ENCODE measurements at regions not wholly inside any gene's neighbourhood (a gene's known extent, or its start where the extent isn't known, plus 50 kb on each side); places are given as distances from the start of the nearest gene placed in this dataset.

DNA sequence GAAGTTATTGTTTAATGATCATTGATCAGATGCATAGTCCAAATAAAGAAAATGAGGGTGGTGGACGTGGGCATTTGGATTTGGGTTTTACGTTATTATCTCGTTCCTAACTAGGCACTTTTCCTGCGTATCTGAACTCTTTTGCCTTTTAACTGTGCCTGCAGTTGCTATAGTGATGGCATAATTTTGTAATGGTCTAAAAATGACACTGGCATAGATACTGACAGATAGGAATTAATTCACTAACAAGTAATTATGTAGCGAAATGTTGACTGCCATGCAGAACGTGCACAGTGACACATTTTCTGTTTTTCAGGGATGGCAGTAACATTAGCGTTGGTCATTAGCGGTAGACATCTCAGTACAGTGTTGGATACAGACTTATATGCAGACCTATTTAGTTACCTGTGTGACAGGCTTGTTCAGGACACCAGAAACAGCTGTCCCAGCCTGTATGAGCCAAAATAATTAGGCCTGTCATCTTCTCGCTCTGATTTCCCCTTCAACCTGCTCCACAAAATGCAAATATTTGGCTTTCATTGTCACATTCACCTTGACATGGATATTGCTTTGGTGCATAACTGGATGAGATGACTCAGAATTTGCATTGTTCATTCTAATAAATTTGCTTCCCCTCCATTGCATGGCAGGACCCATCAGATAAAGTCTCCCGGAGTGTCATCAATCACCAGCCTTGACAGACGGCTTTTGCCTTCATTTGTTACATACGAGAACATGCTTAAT lies 413.3 kb upstream of the IRX1 start:
- no peaks in the 10 kb centered on the region for H3K36me3 Mint-ChIP-seq (ENCODE audit: low read depth)
- H3K4me1 Mint-ChIP-seq = no peaks in the 10 kb centered on the region

DNA sequence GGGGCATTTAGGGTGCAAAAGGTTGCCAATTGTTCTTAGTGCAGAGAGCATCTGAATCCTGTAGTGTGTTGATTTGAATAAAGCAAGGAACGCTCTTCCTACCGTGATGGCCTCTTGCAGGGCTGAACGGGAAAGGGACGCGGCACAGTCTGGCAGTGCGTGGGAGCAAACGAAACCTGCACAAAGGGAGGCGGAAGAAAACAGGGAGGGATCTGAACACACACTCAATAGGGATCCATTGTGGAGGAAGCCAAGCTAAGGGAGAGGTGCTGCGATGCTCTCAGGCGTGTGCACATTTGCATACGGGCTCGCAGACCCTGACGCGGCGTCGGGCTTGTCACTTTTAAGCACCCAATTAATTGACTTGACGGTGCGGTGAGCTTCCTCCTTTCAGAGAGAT lies 414.0 kb upstream of the IRX1 start:
- peaks cover 35% of the 10 kb centered on the region for H3K27me3 Mint-ChIP-seq (ENCODE audit: low read depth, poor library complexity)

More for the DNA sequence above, 413.3 kb upstream of the IRX1 start:
- H3K9me3 Mint-ChIP-seq = no peaks in the 10 kb centered on the region
- TF ChIP-seq, protein P1, sequence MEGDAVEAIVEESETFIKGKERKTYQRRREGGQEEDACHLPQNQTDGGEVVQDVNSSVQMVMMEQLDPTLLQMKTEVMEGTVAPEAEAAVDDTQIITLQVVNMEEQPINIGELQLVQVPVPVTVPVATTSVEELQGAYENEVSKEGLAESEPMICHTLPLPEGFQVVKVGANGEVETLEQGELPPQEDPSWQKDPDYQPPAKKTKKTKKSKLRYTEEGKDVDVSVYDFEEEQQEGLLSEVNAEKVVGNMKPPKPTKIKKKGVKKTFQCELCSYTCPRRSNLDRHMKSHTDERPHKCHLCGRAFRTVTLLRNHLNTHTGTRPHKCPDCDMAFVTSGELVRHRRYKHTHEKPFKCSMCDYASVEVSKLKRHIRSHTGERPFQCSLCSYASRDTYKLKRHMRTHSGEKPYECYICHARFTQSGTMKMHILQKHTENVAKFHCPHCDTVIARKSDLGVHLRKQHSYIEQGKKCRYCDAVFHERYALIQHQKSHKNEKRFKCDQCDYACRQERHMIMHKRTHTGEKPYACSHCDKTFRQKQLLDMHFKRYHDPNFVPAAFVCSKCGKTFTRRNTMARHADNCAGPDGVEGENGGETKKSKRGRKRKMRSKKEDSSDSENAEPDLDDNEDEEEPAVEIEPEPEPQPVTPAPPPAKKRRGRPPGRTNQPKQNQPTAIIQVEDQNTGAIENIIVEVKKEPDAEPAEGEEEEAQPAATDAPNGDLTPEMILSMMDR (IDR thresholded peaks at IDR 0.05) = no peak
- no peak overlapping the region for H3K4me3 Mint-ChIP-seq
- no peak for DNase-seq
- peaks cover 41% of the 10 kb centered on the region for H3K27me3 Mint-ChIP-seq (ENCODE audit: low read depth, poor library complexity)
- H3K27ac Mint-ChIP-seq = no peak overlapping the region

DNA sequence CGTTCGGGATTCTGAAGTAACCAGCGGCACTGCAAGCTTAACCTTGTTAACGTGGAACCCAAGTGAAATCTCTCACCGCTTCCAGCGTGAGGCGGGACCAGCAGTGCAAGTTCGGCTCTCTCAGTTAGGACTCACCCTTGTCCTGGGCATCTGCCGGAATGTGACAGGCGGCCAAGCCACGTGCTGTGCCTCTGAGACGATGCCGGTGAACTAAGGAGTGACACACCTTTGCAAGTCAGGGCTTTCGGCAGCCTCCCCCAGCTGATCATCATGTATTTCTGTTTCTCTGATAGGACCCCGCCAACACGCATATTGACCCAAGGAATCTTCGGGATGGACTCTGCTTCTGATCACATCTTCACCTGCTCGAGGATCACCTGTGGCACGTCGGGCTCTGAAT lies 415.0 kb upstream of the IRX1 start:
- no peak overlapping the region for H3K4me3 Mint-ChIP-seq
- no peak overlapping the region for H3K27ac Mint-ChIP-seq
- no peaks in the 10 kb centered on the region for H3K4me1 Mint-ChIP-seq
- H3K36me3 Mint-ChIP-seq (ENCODE audit: low read depth) = no peaks in the 10 kb centered on the region
- H3K27me3 Mint-ChIP-seq (ENCODE audit: low read depth, poor library complexity) = peaks cover 25% of the 10 kb centered on the region
- TF ChIP-seq, protein P1 (IDR thresholded peaks at IDR 0.05) = no peak
- no peaks in the 10 kb centered on the region for H3K9me3 Mint-ChIP-seq
- no peak for DNase-seq

More for the DNA sequence above, 414.0 kb upstream of the IRX1 start:
- Mint-ChIP-seq H3K9me3 (no peaks in the 10 kb centered on the region), H3K4me1 (no peaks in the 10 kb centered on the region), H3K4me3 (no peak overlapping the region), H3K27ac (no peak overlapping the region), H3K36me3 (ENCODE audit: low read depth) (no peaks in the 10 kb centered on the region)
- no peak for DNase-seq
- TF ChIP-seq, protein P1 (IDR thresholded peaks at IDR 0.05) = no peak

DNA sequence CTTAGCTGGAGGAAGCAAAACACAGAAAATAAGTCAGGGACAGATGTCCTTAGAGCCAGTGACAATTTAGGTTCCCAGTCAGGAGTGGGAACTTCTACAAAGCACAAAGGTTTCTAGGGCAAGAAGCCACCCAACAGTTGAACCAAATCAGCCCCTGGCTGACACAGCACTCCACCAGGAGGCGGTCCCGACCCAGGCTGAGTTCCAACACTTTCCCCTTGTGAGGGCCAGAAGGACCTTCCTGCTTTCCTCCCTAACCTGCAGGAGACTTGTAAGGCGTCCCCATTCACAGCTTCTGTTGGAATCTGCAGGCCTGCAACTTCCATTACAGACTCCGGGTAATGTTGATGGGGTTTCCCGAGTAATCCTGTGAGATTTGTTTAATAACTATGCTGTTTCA lies 416.4 kb upstream of the IRX1 start:
- Mint-ChIP-seq H3K4me3 (no peak overlapping the region), H3K27me3 (ENCODE audit: low read depth, poor library complexity) (peaks cover 19% of the 10 kb centered on the region), H3K4me1 (no peaks in the 10 kb centered on the region), H3K27ac (no peak overlapping the region), H3K9me3 (no peaks in the 10 kb centered on the region), H3K36me3 (ENCODE audit: low read depth) (no peaks in the 10 kb centered on the region)
- no peak for DNase-seq
- TF ChIP-seq, protein P1 (IDR thresholded peaks at IDR 0.05) = no peak

DNA sequence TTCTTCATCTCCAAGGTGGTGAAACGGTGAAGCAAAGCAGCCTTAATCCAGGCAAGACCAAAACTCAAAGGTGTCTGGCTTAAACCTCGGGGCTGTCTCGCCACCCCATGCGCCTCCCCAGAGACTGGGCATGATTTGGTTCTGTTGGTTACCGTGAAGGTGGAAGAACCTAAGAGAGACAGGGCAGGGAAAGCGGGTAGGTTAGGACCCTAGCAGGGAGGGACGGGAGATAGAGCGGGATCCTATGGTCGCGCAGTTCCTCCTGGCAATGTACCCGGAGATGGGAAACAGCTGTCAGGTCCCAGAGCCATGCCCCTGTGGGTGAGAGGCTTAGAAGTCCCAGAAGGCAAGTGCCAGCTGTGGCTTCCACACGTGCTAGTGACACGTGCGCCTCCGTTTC lies 418.3 kb upstream of the IRX1 start:
- no peak overlapping the region for H3K4me3 Mint-ChIP-seq
- DNase-seq = no peak
- no peaks in the 10 kb centered on the region for H3K36me3 Mint-ChIP-seq (ENCODE audit: low read depth)
- H3K9me3 Mint-ChIP-seq = no peaks in the 10 kb centered on the region
- no peak overlapping the region for H3K27ac Mint-ChIP-seq
- no peaks in the 10 kb centered on the region for H3K4me1 Mint-ChIP-seq
- TF ChIP-seq, protein P1 (IDR thresholded peaks at IDR 0.05) = no peak
- peaks cover 29% of the 10 kb centered on the region for H3K27me3 Mint-ChIP-seq (ENCODE audit: low read depth, poor library complexity)

DNA sequence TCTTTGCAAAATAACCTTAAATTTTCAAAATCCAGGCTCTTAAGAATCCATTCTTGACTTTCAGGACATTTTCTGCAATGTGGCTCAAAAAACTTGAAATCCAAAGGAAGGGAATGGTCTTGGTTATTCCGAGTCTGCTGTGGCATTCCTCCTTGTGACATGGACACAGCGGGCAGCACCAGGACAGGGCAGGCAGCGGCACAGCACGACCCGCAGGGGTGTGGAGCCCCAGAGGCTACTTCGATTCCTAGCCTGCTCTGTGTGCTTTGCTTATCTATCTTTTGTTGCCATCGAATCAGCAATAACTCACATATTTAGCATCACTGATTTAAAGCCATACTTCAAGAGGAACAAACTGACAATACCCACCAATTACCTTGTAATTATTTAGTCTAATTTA lies 420.2 kb upstream of the IRX1 start:
- no peak for DNase-seq
- Mint-ChIP-seq H3K36me3 (ENCODE audit: low read depth) (no peaks in the 10 kb centered on the region), H3K27ac (no peak overlapping the region), H3K4me3 (no peak overlapping the region), H3K4me1 (no peaks in the 10 kb centered on the region), H3K27me3 (ENCODE audit: low read depth, poor library complexity) (peaks cover 29% of the 10 kb centered on the region), H3K9me3 (peaks cover 2% of the 10 kb centered on the region)
- TF ChIP-seq, protein P1 (IDR thresholded peaks at IDR 0.05) = no peak
